ENCODE measurements at regions not wholly inside any gene's neighbourhood (a gene's known extent, or its start where the extent isn't known, plus 50 kb on each side); places are given as distances from the start of the nearest gene placed in this dataset.

DNA sequence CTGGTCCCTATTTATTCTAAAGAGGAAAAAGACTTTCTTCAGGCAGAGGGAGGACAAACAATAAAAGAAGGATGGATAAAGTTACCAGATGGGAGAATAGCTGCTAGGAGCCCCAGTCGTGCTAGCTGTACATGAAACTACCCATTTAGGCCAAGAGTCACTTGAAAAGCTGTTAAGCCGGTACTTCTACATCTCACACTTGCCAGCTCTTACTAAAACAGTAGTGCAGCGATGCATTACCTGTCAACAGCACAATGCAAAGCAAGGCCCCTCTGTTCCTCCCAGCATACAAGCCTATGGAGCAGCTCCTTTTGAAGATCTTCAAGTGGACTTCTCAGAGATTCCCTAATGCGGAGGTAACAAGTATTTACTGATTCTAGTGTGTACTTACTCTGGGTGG, 1138.8 kb downstream of the ARAP2 start:
- no peak for DNase-seq

DNA sequence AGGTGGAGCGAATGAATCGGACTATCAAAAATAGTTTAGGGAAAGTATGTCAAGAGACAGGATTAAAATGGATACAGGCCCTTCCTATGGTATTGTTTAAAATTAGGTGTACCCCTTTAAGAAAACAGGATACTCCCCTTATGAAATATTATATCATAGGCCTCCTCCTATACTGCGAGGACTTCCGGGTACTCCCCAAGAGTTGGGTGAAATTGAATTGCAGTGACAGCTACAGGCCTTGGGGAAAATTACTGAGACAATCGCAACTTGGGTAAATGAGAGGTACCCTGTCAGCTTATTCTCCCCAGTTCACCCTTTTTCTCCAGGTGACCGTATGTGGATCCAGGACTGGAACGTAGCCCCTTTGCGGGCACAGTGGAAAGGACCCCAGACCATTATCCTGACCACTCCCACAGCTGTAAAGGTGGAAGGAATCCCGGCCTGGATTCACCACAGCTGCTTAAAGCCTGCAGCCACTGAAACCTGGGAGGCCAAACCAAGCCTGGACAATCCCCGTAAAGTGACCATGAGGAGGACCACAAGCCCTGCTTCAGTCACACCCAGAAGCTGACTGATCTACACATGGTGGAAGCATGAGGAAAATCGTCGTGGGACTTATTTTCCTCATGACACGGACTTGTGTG, 1138.1 kb downstream of the ARAP2 start:
- no peak for DNase-seq

DNA sequence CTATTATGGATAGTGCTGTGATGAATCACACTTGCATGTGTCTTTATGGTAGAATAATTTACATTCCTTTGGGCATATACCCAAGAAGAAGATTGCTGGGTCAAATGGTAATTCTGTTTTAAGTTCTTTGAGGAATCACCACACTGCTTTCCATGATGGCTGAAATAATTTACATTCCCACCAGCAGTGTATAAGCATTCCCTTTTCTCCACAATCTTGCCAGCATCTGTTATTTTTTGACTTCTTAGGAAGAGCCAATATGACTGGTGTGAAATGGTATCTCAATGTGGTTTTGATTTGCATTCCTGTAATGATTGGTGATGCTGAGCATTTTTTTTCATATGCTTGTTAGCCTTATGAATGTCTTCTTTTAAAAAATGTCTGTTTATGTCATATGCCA, 1120.2 kb downstream of the ARAP2 start:
- no peak for DNase-seq

DNA sequence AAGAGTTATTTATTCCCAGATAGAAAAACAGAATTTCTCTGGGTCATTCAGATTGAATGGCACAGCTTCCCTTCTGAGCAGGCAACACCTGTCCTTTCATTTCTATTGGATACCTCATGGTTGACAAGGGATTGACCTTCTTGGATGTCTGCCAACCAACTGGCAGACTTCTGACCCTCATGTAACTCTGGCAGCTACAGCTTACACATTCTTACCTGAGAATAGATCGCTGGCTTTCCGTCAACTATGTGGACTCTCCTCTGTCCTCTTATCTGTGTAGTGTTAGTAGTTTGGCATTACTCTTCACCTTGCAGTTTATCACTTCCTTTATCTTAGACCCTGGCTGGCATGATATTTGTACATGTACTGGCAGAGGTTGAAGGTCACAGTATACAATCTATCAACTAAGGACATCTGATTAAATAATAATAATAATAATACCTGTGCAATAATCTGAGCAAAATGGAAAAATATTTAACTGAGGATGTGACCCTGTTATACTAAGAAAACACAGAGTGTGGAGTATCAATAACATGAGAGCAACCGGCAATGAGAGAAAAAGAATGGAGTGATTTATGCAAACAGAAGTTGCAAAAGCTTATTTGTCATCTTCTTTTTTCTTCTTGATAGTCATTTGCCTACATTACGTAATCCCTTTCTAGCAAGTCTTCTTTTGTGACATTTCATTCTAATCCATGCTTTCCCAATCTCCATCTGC, 1118.2 kb downstream of the ARAP2 start:
- DNase-seq, result no peak

DNA sequence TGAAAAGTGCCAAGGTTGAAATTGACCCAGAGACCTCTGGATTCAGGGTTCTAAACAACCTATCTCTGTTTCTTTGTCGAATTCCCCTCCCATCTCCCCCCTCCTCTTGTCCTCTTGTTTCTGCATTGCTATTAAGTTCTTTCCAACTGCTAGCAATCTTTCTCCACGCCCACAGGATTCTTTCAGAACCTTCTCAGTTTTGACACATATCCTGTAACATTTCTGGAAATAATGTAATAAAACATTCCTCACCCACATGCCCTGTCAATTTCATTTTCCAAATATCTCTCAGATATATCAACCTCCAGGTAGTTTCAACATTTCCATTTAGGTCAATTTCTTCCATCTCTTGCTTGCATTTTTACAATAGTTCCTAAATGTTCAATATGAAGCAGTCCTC, 1105.9 kb downstream of the ARAP2 start:
- DNase-seq, result no peak

DNA sequence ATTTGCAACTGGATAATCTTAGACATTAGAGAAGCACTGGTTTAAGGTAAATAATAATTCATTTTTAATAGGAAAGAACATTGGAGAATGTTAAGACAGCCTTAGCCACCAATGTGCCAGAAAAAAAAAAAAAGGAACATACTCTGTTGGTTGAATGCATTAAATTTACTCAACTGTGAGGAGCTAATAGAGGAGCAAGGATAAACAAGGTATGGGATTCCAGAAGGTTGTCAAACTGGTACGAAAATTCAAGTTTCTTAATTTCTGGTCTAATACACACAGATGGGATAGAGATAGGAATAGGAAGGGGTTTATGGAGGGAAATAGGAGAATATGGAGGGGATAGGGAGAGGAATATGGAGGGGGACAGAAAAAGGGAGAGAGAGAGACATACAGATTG, 1096.6 kb downstream of the ARAP2 start:
- no peak for DNase-seq

DNA sequence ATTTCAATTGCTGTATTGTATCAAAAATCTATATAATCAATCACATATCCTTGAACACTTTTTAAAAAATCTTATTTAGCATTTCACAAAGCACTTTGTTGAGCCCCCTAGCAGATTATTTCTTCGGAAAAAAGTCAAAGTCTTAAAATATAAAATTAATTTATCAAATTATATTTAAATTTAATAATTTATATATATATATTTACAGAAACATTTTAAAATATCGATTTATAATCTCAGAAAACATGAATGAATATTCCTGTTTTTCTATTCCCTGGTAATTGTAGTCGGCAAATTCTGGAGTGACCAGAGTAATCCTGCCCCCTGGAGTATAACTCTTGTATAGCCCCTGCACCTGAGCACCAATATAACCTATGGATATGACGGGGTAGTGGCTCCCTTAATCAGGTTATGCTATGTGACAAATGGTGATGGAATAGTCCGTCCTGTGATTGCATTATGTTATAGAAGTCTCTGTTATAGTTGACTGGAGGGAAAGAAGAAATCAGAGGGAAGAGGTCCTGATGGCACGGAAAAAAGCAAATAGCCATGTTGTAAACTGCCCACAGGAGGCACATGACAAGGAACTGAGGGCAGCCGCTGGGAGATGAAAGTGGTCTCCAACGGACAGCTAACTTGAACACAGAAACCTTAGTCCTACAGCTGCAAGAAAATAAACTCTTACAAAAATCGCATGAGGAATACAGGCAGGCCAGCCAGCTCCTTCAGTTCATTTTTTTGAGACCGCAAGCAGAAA, 1092.3 kb downstream of the ARAP2 start:
- no peak for DNase-seq

DNA sequence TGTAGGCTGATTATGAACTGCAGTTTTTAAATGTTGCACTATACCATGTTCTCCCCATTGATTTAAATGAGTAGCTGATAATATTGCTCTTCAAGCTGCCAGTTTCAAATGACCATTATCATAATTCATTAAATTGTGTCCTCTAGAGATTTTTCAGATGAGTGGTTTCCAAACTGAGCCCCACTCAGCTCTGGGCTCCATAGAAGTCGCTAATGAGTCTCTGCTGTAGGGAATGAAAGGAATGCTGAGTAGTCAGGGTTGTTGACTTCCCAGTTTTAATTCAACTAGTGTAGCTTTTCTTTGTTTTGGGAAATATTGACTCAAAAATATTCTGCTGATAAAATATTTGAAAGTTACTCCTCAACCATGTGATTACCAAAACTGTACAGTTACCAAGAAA, 1081.1 kb downstream of the ARAP2 start:
- DNase-seq, result no peak

DNA sequence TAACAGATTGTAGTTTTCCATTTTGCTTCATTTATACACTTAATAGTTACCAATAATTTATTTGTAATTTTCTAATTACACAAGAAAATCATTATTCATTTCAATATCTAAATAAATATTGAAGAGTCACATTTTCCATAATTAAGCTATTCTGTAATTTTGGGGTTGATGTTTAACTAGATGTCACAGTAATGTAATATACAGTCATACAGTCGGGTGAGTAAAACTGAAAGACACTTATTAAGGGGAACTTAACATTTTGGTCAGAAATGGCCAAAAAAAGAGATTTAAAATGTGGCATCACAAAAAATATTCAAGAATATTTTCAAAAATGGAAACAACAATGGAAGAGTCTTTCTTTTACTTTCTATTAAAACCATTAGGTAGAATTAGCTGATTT, 1080.3 kb downstream of the ARAP2 start:
- no peak for DNase-seq

DNA sequence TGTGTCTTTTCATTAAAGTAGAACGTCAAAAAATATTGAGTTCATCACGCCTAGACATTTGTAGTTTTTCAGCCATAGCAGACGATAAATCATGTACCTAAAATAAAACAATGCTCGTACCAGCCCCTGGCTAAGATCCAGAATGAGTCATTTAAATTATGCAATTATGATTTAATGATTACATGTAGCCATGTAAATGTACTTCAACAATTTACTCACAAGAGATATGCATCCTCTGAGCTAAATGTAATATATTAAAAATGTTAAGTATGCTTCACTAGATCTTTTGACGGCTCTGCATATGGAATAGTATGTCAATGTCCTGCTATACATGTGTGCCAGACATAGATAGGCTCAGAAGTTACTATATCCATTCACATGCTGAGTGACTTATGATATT, 1077.8 kb downstream of the ARAP2 start:
- DNase-seq, result no peak

DNA sequence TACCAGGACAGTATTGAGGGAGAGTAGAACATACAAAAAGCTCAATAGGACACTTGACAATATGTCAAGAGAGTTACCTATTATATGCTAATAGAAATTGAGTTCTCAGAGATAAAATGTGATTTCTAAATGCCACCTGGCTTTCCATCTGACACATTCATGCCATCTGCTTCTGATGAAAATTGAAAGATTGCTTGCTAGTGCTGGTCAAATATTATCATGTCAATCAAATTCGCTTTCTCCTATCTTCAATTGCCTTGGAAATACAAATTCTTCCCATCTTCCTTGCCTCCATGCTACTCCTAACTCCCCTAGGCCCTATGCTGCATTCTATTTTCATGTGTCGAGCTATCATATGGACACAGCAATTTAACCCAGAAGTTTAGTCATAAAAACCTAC, 1076.9 kb downstream of the ARAP2 start:
- no peak for DNase-seq

DNA sequence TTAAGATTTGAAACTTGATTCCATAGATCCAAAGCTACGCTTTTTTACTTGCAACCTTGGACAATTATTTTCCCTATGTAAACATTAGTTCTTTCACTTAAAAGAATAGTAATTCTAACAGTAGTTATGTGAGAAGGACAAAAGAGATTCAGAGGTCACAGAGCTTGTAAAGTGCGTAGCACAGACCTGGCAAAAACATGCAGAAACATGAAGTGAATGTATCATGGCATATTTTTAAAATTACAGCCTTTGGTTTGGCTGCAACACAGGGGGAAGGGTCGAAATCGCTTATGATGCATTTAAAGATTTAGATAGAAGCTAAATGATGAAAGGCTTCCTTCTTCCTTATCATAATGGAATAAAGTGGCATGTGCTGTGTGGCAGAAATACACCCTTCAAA, 1068.8 kb downstream of the ARAP2 start:
- no peak for DNase-seq

DNA sequence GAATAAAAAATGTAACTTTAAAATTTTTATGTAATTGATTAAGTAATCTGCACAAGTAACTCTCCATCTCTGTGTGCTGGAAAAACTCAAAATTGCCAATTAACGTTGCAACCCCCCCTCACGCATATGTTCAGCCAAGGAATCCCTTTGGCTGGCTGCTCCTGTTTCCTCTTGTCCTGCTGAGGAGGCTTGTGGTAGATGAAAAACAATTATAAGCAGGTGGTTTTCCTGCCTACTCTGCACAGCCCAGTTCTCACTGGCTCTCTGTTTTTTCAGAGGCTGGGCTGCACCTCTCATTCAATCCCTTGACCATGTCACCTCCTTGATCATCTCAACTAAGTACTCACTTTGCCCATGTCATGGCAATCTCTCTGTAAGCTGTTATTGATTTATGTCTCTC, 1068.4 kb downstream of the ARAP2 start:
- DNase-seq, result no peak

DNA sequence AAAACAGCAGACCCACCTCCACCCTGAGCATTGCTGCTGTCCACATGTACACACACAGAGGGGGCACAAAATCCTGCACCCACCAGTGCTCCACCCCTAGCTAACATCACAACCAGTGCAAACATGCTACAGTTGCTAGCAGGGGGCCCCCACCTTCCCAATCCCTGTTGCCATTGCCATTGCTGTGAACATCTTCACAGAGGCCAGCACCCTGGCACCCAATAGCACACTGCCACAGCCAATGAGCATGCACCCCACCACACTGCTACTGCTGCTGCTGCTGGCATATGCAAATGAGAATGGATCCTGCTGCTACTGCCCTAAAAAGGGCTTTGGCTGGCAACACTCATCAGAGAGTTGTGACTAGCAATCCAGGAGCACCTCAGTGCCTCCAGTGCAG, 1061.9 kb downstream of the ARAP2 start:
- DNase-seq, result no peak

DNA sequence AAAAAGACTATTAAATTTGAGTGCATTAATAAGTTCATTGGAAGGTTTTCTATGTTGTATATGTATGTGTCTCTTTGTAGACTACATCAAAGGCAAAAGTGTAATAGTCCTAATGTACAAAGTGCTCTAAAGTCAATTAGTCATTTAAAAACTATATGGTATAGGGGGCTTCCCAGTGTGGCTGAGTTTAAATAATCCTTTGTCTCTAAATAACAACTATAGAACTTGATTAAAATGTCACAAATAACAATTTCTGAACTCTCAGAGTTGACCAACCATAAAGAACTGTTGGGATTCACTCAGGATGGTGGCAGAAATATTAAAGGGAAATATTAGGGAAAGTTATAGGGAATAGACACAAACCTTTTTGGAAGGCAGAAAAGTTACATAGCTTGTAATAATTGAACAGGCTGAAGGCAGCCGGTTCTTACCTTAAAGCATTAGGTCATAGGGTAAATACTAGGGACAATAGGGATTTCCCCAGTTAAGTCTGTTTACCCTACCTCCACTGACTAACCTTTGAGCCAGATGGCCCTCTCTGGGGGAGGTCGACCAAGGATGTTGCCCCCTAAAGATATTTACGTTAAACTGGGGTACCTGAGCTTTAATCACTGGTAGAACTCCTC, 1054.2 kb downstream of the ARAP2 start:
- DNase-seq, result no peak

DNA sequence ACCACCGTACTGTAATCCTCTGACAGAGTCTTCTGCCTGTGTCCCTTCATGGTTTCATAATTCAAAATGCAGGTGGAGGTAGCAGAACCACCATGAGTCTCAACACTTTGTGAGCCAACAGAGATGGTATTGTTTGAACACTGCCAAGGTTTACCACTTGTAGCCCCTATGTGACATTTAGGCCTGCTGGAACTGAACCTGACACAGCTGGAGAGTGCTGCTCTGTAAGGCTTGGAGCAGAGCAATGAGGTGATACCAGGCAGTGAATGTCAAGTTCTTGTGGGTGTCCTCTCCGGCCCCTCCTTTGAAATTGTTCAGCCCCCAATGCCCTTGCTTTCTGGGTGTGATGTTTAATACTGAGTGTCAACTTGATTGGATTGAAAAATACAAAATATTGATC, 1042.9 kb downstream of the ARAP2 start:
- no peak for DNase-seq

DNA sequence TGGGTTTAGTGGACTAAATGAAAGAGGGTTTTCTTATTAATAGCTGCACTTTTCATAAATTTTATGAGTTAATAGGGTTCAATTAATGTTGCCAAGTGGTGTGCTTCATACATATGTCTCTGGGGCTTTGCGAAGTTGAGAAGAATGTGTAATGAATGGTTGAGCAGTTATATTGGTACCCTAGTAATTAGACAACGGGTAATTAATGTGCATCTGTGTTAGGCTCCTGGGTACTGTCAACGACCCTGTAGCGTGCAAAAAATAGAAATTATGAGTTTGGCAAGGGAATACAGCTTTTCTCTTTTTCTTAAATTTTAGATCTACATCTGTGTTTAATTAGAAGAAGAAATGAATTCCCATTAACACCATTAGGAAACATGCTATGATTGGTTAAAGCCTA, 1027.7 kb downstream of the ARAP2 start:
- DNase-seq, result no peak

DNA sequence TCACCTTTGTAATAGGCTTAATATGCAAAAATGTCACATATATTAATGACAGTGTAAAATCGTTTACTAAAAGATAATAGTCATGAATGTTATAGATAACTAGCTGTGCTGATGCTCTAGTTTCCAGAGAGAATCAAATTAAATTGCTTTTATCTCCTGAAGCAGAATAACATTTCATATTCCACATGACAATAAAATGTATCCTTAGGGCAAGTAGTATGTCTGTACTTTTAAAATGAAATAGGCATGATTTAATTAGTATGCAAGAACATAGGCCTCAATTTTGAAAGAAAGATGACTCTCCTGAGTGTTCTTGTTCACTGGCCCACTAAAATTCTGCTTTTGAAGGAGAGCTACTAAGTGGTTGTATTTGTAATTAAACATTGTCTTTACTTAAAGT, 1027.0 kb downstream of the ARAP2 start:
- no peak for DNase-seq

DNA sequence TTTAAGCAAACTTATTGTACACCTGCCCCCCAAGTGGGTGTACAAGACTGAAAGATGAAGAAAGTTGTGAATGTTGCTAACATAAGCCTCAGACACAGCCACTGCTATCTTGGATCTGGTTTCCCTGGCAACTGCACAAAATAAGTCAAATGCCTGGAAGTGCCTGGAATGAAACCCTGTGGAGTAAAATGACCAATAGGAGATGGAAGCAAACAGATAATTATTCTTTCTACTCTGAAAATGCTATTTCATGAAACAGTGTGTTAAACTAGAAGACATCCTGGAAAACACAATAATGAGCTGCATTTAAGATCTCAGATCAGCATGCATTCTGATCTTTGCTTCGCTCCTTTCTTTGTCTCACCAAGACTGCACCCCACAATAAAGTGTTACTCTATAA, 1016.0 kb downstream of the ARAP2 start:
- DNase-seq, result no peak

DNA sequence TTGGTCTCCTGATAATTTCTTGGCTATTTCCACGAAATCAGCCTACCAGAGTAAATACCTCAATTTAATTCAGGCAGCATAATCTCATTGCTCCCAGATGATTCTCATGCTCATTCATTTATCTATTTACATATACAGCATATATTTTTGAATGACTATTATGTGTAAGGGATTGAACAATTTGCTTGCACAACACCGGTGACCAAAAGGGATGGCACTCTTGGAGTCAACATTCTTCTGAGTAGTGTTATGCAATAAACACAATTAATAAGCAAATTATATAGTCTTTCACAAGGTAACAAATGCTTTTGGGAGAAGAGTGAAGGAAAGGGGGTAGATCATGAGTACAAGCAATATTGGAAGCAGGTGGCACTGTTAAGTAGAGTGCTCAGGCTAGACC, 1015.3 kb downstream of the ARAP2 start:
- DNase-seq, result no peak

DNA sequence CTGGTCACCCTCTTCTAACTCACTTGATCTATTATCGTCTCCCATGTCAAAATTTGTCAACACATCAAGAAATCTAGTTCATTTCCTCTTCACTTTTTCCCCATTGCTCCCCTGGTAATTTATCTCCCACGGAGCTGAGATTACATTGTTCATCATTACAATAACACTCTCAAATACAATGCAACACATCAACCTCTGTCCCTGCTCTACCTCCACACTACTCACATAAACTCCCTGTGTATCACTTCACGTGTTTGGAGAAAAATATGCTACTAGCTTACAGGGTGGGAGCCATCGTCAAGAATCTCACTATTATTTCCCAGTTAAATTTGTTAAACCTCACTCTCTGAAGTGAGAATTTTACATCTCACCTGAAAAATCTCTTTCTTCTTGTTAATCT, 1006.4 kb downstream of the ARAP2 start:
- DNase-seq, result no peak

DNA sequence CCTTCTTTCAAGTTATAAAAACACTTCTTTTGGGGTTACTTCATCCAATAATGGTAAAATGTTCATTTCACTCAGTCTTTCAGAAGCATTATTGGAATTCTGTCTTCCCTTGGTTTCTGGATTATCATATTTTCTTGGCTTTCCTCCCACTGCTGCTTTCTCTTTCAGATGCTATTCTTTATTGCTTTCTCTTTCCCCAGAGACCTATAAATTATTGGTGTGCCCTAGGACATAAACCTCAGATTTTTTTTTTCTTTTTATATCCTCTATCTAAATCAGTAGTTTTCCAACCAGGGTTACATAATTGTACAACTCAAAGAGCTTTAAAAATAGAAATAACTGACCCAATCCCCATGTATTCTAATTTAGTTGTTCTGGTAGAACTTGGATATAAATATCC, 1005.5 kb downstream of the ARAP2 start:
- DNase-seq, result no peak

DNA sequence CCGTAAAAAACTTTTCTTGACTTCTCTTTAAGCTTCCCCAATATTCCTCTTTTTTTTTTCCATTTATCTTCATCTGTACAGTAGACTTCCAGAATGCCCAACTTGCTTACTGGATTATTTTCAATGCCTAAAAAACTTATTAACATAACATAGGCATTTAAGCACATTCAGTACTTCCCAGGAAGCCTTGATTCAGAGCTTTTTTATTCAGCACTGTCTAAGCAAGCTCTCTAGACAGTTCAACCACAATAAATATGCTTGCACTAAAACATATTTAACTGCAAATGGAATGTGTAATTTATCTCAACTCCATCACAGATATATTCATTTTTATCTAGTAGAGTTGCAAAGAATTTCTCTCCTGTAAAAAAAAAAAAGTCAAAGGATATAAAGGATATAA, 997.8 kb downstream of the ARAP2 start:
- DNase-seq, result no peak

DNA sequence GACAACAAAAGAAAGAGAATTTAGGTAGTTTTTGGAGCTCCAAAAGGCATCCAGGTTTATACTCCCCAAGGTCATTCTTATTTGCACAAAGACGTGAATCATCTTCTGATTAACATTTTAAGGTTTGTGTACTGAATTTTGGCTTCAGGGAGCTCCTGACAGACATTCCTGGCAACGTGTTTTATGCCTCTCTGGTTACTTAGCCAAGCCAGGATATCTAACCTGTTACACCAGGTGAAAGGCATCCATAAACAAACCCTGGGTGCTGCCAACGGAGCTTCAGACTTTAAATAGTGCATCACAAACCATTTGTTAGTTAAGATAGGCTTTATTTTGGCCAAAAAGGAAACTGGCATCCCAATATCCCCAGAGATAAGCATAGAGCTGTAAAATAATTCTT, 997.3 kb downstream of the ARAP2 start:
- DNase-seq, result no peak

Data from NCI-H2171 treated with DMSO at 0.1 percent for 48 hours (cell line).